ENCODE measurements at regions not wholly inside any gene's neighbourhood (a gene's known extent, or its start where the extent isn't known, plus 50 kb on each side); places are given as distances from the start of the nearest gene placed in this dataset.

DNA sequence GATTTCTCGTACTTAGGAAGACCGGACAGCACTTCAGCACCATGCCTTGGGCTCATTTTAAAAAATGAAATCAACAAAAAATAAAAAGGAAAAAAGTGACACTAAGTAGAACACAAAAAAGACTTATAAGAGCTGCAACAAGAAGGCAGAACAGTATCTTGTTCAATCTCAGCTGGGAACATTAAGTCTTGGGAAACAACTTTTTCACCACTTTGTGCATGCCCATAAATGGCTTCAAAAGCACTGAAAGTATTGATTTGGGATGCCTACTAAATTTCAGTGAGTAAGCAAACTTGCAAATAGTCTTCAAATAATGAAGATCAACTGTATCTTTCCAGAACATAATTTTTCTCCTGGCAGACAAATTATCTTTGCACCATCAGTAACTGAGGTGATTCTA lies 489.3 kb downstream of the NXPH1 start:
- H4K5ac ChIP-seq (ENCODE audit: low read depth, low read length) = no peak overlapping the region
- no peak overlapping the region for H3K23ac ChIP-seq (ENCODE audit: low read depth, low read length)
- H4K20me1 ChIP-seq (ENCODE audit: insufficient read depth, low read length) = no peaks in the 10 kb centered on the region
- no peak overlapping the region for H3K27ac ChIP-seq (ENCODE audit: insufficient read depth, low read length)
- no CpG with 5 or more reads among the region's 2 CpGs for WGBS, 2 experiments (ENCODE audit: extremely low coverage in 2 of 2, insufficient read length in 1 of 2)
- H3K4me2 ChIP-seq (ENCODE audit: low read depth, low read length) = no peak overlapping the region
- no peak overlapping the region for H4K91ac ChIP-seq (ENCODE audit: insufficient read depth, low read depth, low read length)
- no peak overlapping the region for H3K56ac ChIP-seq (ENCODE audit: extremely low read depth, insufficient read depth, low read length)
- H3K27me3 ChIP-seq (ENCODE audit: control insufficient read depth, insufficient read depth, low read length) = no peaks in the 10 kb centered on the region
- no peaks in the 10 kb centered on the region for H3K9me1 ChIP-seq (ENCODE audit: insufficient read depth, low read length)
- H2AFZ ChIP-seq (replicated peaks; ENCODE audit: low read length, poor library complexity) = no peak overlapping the region
- ChIA-PET CTCF (no interaction called here), POLR2A (ENCODE audit: unreplicated experiment) (no interaction called here)
- peaks cover 8% of the 10 kb centered on the region for H3K9me3 ChIP-seq (ENCODE audit: control insufficient read depth, insufficient read depth, low read length)
- intact Hi-C loops (cut with micrococcal nuclease) (no loop called here), dilution Hi-C loops (cut with HindIII; ENCODE audit: low sequenced_read_pairs, unreplicated experiment) (no loop called here), in situ Hi-C loops (cut with MboI; ENCODE audit: low sequenced_read_pairs) (no loop called here)
- H2AK5ac ChIP-seq (ENCODE audit: low read depth, low read length) = no peak overlapping the region
- no TSS peak for BruUV-seq (replicated peaks)
- no peak overlapping the region for H3K18ac ChIP-seq (ENCODE audit: low read depth, low read length)
- H2AK9ac ChIP-seq (replicated peaks; ENCODE audit: low read depth, low read length, poor library complexity) = no peak overlapping the region
- H4K8ac ChIP-seq (ENCODE audit: low read depth in 2 of 2, low read length in 2 of 2) = no peak overlapping the region
- ATAC-seq (ENCODE audit: low read depth) (no peak), DNase-seq (no peak)
- no peak overlapping the region for H2BK120ac ChIP-seq (ENCODE audit: low read depth, low read length)
- TF ChIP-seq, protein P1, sequence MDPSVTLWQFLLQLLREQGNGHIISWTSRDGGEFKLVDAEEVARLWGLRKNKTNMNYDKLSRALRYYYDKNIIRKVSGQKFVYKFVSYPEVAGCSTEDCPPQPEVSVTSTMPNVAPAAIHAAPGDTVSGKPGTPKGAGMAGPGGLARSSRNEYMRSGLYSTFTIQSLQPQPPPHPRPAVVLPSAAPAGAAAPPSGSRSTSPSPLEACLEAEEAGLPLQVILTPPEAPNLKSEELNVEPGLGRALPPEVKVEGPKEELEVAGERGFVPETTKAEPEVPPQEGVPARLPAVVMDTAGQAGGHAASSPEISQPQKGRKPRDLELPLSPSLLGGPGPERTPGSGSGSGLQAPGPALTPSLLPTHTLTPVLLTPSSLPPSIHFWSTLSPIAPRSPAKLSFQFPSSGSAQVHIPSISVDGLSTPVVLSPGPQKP (IDR thresholded peaks at IDR 0.05; ENCODE audit: borderline replicate concordance, low read depth, low read length) = no peak
- TF ChIP-seq CHD1 (IDR thresholded peaks at IDR 0.05; ENCODE audit: low read depth, low read length) = no peak
- TF ChIP-seq BHLHE40 (IDR thresholded peaks at IDR 0.05; ENCODE audit: low read depth, low read length) = no peak
- TF ChIP-seq MAZ (IDR thresholded peaks at IDR 0.05; ENCODE audit: borderline replicate concordance, low read depth, low read length) = no peak
- TF ChIP-seq NFE2L2 (IDR thresholded peaks at IDR 0.05; ENCODE audit: low read depth, low read length) = no peak
- TF ChIP-seq RCOR1 (IDR thresholded peaks at IDR 0.05; ENCODE audit: insufficient replicate concordance, low read length) = no peak
- no peak overlapping the region for H3K9ac ChIP-seq (ENCODE audit: low read depth, low read length)
- no peak overlapping the region for H2BK5ac ChIP-seq (ENCODE audit: low read depth, low read length, poor library complexity, severe bottlenecking)
- no peak overlapping the region for H2BK15ac ChIP-seq (ENCODE audit: low read depth, low read length)
- no peak overlapping the region for H3K14ac ChIP-seq (replicated peaks; ENCODE audit: low read depth, low read length)
- H3K79me1 ChIP-seq (ENCODE audit: low read depth in 1 of 2, low read length in 2 of 2) = no peaks in the 10 kb centered on the region
- H3K4me1 ChIP-seq (ENCODE audit: control insufficient read depth, insufficient read depth, low read length) = no peaks in the 10 kb centered on the region
- no peak overlapping the region for H3K4me3 ChIP-seq (ENCODE audit: insufficient read depth, low read depth, low read length)
- no peak overlapping the region for H2BK20ac ChIP-seq (ENCODE audit: low read depth, low read length)
- H3K4ac ChIP-seq (ENCODE audit: low read depth, low read length) = no peak overlapping the region
- H3K36me3 ChIP-seq (ENCODE audit: control insufficient read depth, insufficient read depth, low read length) = no peaks in the 10 kb centered on the region

Measured in IMR-90 (cell line).